HG03469 (cell line): ENCODE measurements at regions not wholly inside any gene's neighbourhood (a gene's known extent, or its start where the extent isn't known, plus 50 kb on each side); places are given as distances from the start of the nearest gene placed in this dataset.

ENCODE experiments used
- ATAC-seq: cut with Tn5 transposase; IDR thresholded peaks from one replicate; pipeline ENCODE4 v1.9.1; 2021; ENCODE audit warnings: mild to moderate bottlenecking, moderate library complexity, moderate number of reproducible peaks; ENCODE audit not compliant: unreplicated experiment

DNA sequence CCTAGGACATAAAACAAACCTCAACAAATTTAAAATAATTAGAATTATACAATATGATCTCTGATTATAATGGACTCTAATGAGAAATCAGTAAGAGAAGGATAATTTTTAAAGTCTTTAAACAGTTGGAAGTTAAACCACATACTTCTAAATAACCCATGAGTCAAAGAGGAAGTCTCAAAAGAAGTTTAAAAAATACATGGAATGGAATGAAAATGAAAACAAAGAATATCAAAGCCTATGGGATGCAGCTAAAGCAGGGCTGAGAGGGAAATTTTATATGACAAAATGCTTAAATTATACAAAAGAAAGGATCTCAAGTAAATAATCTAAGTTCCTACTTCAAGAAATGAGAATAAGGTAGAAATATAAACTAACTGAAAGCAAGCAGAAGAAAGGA, 460.5 kb downstream of the RPS24 start:
- ATAC-seq: no peak

DNA sequence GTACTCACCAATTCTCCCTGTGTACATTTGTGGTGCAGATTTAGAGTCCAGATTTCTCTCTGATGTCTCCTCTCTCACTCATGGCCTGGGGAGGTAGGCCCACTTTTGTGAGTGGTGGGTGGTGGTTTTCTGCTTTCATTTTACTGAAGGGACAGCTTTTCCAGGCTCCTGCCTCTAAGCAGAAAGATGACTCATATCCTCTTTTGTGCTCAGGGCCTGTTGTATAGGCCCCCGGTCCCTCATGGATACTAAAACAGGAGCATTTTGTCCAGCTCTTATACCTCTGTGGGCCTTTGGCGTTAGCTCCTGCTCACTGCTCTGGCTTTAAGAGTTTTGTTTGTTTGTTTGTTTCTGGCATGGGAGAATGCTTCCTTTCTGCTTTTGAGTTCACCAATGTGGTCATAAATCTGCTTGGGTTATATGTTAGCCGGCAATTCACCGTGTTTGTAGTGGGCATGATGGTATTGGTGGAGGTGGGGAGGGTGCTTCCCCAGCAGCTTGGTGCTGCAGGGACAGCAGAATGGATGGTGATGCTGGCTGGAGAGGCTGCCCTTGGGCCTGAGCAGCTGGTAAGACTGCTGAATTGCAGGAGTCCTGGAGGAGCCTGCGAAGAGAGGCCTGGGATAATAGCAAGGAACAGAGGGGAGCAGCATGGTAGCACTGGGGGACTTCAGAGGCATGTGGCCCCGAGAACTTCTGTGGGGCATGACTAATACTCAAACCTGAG, 468.7 kb downstream of the RPS24 start:
- ATAC-seq: no peak

DNA sequence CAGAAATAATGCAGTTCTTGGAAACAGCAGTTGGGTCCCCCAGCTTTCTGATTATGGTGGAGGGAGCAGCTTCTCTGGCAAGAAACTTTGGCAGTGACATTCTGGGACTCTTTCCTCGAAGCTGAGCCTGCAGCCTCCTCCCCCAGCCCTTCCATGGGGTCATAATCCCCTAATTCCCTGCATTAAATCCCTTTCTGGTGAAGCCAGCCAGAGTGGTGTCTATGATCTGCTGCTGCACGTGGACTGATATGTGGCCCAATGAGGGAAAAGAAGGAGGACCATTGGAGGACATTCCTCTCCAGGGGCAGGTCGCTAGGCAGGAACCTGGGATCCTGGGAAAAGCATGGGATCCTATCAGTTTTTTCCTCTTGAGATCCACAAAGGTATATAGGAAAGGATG, 470.5 kb downstream of the RPS24 start:
- no peak for ATAC-seq

DNA sequence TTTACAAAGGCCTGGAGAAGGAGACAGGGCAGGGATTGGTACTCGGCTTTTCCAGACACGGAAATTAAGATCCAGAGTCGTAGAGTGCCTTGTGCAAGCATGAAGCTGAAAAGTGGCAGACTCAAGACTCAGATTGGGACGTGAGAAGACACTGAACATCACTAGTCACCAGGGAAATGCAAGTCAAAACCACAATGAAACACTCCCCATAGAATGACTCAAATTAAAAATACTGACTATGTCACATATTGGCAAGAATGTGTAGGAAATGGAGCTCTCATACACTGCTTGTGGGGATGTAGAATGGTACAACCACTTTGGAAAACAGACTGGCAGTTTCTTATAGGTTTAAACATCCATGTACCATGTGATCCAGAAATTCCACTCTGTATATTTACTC, 472.0 kb downstream of the RPS24 start:
- ATAC-seq: no peak

DNA sequence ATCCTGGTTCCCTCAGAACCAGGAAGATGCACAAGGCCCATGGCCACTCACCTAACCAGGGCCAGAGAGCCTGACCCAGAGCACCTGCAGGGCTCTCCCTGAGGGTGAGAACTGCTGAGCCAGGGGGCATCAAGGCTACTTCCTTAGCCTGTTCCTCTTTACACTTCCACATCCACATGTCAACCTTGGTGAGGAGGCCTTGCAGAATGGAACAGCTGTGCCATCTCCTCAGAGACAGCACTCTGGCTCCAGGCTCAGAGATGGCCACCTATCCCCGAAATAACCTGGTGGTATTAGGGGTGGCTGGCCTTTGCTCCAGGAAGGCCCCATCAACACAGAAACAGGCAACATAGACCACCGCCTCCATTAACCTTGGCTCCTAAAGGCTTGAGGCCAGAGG, 473.0 kb downstream of the RPS24 start:
- no peak for ATAC-seq

GRCh38 chr10:78507510-78508160, 474.0 kb downstream of the RPS24 start:
- ATAC-seq: no peak

DNA sequence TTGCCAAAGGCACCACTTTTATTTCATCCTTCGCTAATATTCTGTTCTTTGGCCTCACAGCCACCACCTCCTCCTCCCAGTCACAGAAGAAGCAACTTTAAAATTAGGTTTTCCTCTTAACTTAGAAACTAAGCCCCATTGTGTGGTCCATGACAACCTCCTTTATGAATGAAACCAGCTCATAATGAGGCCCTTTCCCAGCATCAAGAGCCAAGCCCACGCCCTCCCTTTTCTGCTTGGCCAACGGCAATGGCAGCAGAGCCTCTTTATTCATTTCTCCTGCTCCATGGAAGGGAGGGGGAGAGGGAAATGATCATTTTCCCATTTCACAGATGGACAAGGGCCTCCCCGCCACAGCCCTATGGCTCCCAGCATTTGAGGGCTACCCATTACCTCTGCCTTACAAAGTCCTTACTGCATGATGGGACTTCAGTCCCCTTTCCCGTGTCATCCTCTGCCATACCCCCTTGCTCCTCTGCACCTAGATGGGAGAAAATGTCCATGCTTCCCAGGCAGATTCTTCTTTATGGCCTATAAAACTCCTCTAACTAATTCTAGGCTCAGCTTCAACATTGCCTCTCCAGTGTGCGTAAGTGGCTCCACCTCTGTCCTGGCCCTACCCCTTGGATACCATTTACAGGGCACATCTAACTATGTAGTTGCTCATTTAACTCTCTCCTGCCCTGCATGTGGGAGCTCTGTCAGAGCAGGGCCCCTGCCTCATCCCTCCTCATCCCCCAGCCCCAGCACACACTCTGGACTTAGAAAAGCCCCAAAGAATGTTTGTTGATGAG, 475.5 kb downstream of the RPS24 start:
- no peak for ATAC-seq

DNA sequence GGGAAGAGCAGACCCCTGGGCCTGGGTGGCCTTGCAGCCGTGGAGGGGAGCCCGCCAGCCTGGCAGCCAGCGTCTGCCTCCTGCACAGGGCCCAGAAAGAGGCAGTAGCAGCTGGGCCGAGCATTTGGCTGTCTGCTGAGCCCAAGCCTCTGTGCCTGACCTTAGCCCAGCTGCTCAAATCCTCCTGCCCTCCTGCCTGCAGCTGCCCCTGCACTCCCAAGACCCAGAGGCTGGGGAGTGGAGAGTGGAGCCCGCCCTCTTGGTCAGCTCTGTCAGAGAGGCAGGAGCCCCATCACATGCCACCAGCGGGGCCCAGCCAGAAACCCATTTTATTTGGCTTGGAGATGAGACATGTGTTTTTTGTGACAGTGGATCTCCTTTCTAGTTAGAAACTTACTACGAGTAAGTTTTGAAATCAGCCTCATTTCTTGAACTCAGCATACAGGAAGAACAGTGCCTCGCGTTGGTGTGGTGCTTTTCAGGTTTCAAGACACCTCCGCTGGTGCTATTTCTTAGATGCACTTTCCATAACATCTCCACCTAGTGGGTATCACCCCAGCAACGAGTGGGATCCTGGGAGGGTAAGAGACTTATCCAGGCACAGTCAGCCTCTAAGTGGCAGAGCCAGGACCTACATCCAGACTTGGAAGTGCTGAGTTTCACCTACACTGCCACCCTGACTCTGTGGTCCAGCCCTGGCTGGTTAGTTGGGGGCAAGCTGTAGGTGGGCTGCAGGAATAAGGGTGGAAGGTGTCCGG, 477.1 kb downstream of the RPS24 start:
- ATAC-seq: no peak

DNA sequence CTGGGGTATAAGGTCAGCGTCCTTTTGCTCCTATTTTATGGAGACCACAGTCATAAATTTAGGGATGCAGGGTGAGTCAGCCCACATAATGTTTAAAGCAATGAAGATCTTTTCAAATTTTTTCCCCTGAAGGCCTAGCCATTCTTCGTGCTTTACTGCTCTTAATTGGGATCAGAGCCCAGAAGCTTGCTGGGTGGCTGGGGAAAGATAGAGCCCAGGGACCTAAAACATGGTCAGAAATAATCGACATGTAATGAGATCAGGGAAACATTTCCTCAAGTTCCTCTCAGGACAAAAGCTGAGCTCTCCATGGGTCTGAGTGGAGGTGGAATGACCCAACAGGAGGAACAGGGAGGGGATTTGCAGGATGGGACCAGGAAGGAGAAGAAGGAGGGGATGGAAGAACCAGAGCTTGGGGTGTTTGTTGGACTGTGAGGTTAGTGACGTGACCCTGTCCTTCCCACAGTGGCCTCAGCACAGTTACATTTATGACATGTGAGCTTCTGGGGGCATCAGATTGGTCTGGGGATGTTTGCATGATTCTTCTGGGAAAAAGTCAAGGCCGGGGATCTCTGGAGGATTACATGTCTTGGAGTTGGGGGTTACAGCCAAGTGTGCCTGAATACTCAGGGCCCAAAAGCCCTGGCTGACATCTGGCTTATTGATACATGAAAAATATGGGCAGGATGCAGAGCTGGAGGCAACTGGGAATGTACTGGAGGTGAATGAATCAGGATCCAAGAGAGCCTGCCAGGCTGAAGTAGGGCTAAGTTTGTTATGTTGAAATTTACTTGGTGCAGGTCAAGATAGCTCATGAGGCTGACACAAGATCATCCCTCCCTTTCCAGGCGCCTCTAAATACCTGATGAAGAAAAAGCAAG, 477.9 kb downstream of the RPS24 start:
- ATAC-seq: no peak

DNA sequence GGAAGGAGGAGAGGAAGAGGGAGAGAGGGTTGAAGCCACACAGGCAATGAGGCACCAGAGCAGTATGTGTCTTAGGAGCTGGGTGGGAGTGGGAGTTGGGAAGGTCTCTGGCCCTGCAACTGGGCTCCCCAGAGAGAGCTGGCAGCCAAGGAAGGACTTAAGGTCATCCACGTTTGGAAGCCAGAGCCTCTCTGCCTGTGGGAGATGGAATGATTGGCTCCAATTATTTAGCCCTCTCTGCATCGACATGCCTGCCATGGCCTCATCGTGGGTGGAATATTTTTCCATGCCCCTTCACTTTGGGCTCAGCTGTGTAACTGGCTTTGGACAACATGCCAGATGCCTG, 478.5 kb downstream of the RPS24 start:
- ATAC-seq: no peak

DNA sequence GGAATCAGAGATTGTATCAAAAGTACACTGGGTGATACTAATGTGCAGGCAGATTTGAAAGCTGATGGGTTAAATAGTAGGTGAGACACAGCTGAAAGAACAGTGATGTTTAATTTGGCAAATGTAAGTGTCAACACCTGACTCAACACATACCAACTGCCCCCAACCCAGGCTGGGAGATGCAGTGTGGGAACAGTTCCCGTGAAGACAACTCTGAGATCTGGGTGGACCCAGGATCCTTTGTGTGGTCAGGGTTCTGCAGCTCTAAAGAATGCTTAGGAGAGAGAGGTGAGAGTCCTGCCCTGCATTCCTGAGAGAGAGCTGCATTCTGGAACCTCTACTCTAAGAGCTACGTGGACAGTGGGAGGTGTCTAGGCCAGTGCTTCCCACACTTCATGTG, 479.7 kb downstream of the RPS24 start:
- no peak for ATAC-seq

DNA sequence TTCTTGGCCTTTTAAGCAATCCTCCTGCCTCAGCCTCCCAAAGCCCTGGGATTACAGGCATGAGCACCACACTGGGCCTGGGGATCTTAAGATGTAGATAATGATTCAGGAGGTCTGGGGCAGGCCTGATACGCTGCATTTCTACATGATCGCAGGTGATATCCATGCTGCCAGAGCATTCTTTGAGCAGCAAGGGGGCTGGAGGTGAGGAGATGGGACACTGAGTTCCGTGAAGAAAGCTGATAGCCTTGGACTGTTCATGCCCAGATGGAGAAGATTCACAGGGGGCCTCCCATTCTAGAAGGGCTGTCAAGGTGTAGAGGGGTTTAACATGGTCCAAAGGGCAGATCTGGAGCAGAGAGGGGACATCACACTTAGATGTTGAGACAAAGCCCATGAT, 480.3 kb downstream of the RPS24 start:
- ATAC-seq: no peak

DNA sequence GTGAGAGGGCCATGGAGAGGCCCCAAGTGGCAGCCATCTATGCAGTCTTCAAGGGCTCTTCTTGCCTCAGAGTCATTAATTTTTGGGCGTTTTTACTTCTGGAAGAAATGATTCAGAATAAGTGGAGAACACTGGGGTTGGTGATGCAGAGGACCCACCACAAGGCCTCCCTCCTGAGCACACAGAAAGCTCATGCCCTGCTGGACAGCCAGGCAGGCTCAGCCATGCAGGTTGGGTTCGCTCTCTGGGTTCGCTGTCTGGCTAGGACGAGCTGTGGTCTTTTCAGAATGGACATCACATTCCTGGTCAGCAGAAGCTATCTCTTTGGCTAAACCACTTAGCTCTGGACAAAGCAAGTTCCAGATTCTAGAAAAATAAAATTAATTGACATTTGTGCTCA, 480.8 kb downstream of the RPS24 start:
- ATAC-seq: no peak

GRCh38 chr10:78515038-78515872, 481.6 kb downstream of the RPS24 start:
- no peak for ATAC-seq

- no peak for ATAC-seq
These were observed 482.1 kb downstream of the RPS24 start for GRCh38 chr10:78515873-78516153.

GRCh38 chr10:78516236-78516635, 482.6 kb downstream of the RPS24 start:
- ATAC-seq: no peak

DNA sequence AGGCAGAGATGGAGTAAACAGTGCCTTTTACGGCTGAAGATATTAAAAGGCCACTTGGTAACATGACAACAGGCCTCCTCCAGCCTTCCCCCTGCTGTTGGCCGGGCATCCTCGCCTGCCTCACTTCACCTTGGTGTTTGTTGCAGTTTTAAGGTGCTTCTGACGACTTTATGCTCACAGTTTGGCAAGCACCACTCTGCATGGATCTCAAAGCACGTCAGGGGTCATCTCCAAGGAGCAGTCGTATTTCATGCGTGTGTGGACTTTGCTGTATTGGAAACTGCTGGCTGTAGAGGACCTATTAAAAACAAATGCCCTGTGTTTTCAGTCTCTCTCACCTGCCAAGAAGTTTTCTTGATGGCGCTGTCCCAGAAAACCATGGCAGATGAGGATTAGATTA, 483.1 kb downstream of the RPS24 start:
- ATAC-seq: no peak

DNA sequence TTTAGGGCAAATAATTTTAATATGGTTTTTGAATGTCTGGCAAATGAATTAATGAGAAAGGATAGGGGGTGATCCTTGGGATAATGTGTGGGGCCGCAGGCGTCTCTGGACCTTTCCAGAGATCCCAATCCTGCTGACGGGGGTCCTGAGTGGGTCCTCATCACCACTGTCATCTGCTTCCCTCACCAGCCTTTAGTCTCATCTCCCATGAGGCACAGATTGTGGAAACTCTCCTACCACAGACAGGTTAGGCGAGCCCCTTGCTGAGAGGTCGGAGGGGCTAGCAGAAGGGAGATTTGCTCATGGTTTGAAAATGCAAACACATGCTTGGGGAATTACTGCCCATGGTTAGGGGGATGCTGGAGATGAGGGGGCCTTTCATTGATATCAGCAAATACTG, 484.6 kb downstream of the RPS24 start:
- ATAC-seq: no peak

GRCh38 chr10:78520737-78521430, 487.2 kb downstream of the RPS24 start:
- ATAC-seq: no peak
